BLaER1 (cell line): ENCODE measurements at regions not wholly inside any gene's neighbourhood (a gene's known extent, or its start where the extent isn't known, plus 50 kb on each side); places are given as distances from the start of the nearest gene placed in this dataset.

Experiments
- H3K27ac ChIP-seq: shearing (Covaris generic); formaldehyde crosslinking; 2 replicates; pipeline ENCODE4 v1.8.1; 2022
- H3K27me3 ChIP-seq: shearing (Covaris generic); formaldehyde crosslinking; 2 replicates; pipeline ENCODE4 v1.8.1; 2022
- H3K36me3 ChIP-seq: shearing (Covaris generic); formaldehyde crosslinking; 2 replicates; pipeline ENCODE4 v1.8.1; 2022
- H3K4me1 ChIP-seq: shearing (Covaris generic); formaldehyde crosslinking; 2 replicates; pipeline ENCODE4 v1.8.1; 2022
- H3K4me2 ChIP-seq: shearing (Covaris generic); formaldehyde crosslinking; 2 replicates; pipeline ENCODE4 v1.8.1; 2022
- H3K4me3 ChIP-seq: shearing (Covaris generic); formaldehyde crosslinking; 2 replicates; pipeline ENCODE4 v1.8.1; 2022
- H3K9ac ChIP-seq: shearing (Covaris generic); formaldehyde crosslinking; 2 replicates; pipeline ENCODE4 v1.8.1; 2022
- H3K9me3 ChIP-seq: shearing (Covaris generic); formaldehyde crosslinking; 2 replicates; pipeline ENCODE4 v1.8.1; 2022
- H4K20me1 ChIP-seq: shearing (Covaris generic); formaldehyde crosslinking; 2 replicates; pipeline ENCODE4 v1.8.1; 2022
- Cebpa-rat ChIP-seq: shearing (Covaris generic); IDR thresholded peaks from 2 replicates; pipeline ENCODE4 v1.8.1; 2022

DNA sequence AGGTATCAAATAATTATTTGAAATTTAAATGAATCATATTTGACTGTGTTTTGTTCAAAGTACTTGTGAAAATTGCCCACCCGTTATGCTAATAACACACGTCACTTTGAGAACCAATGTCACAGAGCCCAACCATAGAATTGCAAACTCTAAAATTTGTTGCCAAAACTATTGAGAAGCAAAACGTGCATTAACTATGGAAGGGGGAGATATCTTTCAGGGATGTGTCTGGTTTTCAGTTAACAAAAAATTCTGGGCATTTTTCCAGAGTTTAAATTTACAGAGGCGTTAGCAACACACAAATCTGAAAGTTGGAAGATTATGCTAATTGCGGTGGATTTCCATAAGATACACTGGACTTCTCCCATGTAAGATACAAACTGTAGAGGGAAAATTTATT, 371.8 kb upstream of the E2F7 start:
- Histone ChIP-seq H3K36me3 (no peaks in the 10 kb centered on the region), H3K27ac (no peak overlapping the region), H3K27me3 (no peaks in the 10 kb centered on the region), H3K4me1 (peaks cover 59% of the 10 kb centered on the region), H3K4me2 (peak overlapping the region; percentile 31), H3K9ac (no peak overlapping the region), H3K9me3 (no peaks in the 10 kb centered on the region), H3K4me3 (no peak overlapping the region), H4K20me1 (no peaks in the 10 kb centered on the region)
- no peak for TF ChIP-seq Cebpa-rat

DNA sequence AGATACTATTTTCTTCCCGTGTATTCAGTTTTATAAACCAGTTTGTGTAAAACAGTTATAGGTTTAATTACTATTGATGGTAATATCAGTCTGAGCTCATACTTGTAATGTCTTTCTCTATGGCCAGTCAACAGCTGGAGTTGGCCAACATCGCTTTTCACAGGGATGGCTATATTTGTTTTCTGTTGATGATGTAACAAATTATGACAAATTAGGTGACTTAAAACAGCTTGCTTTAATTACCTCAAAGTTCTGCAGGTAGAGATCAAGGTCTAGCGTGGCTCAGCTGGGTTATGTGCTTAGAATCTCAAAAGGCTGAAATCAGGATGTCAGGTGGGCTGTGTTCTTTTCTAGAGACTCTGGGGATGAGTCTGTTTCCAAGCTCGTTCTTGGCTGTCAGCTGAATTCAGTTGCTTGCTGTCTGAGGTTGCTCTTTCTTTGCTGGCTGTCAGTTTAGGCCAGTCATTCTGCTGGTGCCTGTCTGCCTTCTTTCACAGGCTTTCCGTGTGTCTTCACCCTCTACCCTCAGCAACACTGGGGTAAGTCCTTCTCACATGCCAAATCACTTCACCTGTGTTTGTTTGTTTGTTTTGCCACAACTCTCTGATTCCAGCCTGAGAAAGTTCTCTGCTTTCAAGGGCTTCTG, 370.2 kb upstream of the E2F7 start:
- no peaks in the 10 kb centered on the region for H3K27me3 ChIP-seq
- TF ChIP-seq Cebpa-rat: no peak
- H3K4me3 ChIP-seq: no peak overlapping the region
- peaks cover 59% of the 10 kb centered on the region for H3K4me1 ChIP-seq
- no peak overlapping the region for H3K27ac ChIP-seq
- H4K20me1 ChIP-seq: no peaks in the 10 kb centered on the region
- H3K4me2 ChIP-seq: peak overlapping the region; percentile 31
- H3K9me3 ChIP-seq: no peaks in the 10 kb centered on the region
- no peak overlapping the region for H3K9ac ChIP-seq
- H3K36me3 ChIP-seq: no peaks in the 10 kb centered on the region

DNA sequence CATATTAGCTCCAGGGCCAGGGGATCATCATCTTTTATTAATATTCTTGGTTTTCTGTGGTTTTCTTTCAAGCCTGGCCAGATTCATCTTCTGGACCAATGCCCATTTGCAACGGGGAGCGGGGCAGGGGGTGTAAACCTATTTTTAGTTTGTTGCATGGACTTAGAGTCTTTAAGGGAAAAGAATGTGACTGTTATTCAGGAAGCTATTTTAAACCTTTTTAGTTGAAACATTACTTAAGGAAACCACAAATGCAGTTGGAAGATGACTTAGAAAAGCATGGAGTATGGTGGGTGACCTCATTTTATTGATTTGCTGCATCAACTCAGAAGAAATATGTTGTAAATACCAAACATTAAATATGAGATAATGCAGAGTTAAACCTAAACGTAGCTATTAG, 368.4 kb upstream of the E2F7 start:
- H3K4me2 ChIP-seq: peak overlapping the region; percentile 75
- H3K27me3 ChIP-seq: no peaks in the 10 kb centered on the region
- no peaks in the 10 kb centered on the region for H3K9me3 ChIP-seq
- no peak overlapping the region for H3K9ac ChIP-seq
- H3K4me3 ChIP-seq: 0 out of 2 replicates have a peak overlapping the region, but pooled peaks have one; percentile 25
- no peak for TF ChIP-seq Cebpa-rat
- H3K36me3 ChIP-seq: no peaks in the 10 kb centered on the region
- no peak overlapping the region for H3K27ac ChIP-seq
- no peaks in the 10 kb centered on the region for H4K20me1 ChIP-seq
- H3K4me1 ChIP-seq: peaks cover 59% of the 10 kb centered on the region

DNA sequence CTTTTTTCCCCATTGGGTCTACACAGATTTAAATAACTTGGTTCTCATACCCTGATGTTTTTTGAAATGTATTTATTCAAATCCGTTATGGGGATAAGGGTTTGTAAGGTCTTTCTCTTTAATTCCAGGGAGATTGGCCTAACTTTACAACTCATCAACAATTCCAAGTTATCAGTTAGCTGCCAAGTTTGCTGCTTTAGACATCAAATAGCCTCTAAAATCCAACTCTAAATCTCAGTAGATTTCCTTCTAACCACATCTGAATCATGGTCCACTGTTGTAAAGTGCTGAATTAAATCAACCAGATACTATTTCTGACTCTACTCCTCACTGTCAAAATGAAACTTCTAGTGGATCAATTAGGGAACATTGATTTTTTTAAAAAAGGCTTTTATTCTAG, 364.1 kb upstream of the E2F7 start:
- no peak overlapping the region for H3K9ac ChIP-seq
- H3K27ac ChIP-seq: no peak overlapping the region
- H3K4me2 ChIP-seq: no peak overlapping the region
- peaks cover 10% of the 10 kb centered on the region for H3K9me3 ChIP-seq
- H3K4me1 ChIP-seq: peaks cover 19% of the 10 kb centered on the region
- no peaks in the 10 kb centered on the region for H3K27me3 ChIP-seq
- no peaks in the 10 kb centered on the region for H4K20me1 ChIP-seq
- no peaks in the 10 kb centered on the region for H3K36me3 ChIP-seq
- no peak overlapping the region for H3K4me3 ChIP-seq
- no peak for TF ChIP-seq Cebpa-rat

DNA sequence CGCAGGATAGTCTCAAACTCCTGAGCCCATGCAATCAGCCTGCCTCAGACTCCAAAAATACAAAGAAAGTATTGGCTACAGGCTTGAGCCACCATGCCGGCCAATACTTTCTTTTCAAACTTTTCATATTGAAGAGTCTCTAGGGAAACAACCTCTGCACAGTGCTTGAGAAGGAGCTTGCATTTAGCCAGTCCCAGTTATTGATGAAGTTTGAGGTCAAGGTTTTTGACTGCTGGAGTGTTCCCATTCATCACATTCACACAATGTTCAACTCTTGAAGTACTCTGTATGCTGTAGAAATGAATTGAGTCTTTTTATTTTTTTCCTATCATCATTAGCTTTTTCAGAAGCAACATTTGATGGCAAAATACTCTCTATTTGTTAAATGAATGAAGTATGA, 355.8 kb upstream of the E2F7 start:
- H3K36me3 ChIP-seq: no peaks in the 10 kb centered on the region
- H3K4me2 ChIP-seq: no peak overlapping the region
- TF ChIP-seq Cebpa-rat: no peak
- H3K9me3 ChIP-seq: peaks cover 12% of the 10 kb centered on the region
- no peaks in the 10 kb centered on the region for H3K27me3 ChIP-seq
- H4K20me1 ChIP-seq: no peaks in the 10 kb centered on the region
- no peak overlapping the region for H3K9ac ChIP-seq
- no peak overlapping the region for H3K27ac ChIP-seq
- H3K4me1 ChIP-seq: no peaks in the 10 kb centered on the region
- no peak overlapping the region for H3K4me3 ChIP-seq

DNA sequence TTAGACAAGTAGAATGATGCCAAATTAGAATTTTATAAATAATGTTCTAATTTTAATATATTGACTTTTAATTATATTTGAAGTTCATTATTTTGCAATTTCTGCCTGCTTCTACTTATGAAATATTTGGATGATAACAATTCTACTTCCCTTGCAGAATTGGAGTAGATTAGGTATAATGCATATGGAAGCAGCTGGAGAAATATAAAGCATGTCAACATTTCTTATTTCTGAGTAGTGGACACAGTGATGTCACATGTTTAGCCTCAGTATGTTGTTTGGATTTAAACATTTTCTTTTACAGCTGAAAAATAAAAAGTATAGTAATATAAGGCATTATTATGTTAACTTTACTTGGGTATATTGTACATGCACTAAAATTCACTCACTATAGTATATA, 344.2 kb upstream of the E2F7 start:
- no peak overlapping the region for H3K27ac ChIP-seq
- no peak overlapping the region for H3K4me2 ChIP-seq
- no peak for TF ChIP-seq Cebpa-rat
- H3K4me1 ChIP-seq: no peaks in the 10 kb centered on the region
- no peaks in the 10 kb centered on the region for H3K36me3 ChIP-seq
- no peaks in the 10 kb centered on the region for H3K27me3 ChIP-seq
- H4K20me1 ChIP-seq: no peaks in the 10 kb centered on the region
- H3K9ac ChIP-seq: no peak overlapping the region
- H3K9me3 ChIP-seq: no peaks in the 10 kb centered on the region
- H3K4me3 ChIP-seq: no peak overlapping the region

DNA sequence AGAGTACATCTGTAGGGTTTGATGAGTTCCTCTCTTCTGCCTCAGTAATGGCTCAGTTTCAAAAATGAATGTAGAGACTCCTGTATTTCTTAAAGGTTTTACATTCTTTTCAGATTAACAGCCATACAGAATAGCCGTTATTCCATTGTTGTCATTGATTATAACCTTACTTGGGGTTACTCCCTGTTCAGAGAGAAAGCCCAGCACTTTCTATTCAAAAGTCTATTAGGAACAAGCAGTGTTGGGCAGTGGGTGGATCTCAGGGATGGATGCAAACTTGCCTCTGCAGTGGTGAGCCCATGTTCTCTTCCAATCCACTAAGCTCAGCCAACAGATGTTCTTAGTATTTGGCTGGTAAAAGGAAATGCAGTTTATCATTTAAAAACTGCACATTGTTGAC, 342.6 kb upstream of the E2F7 start:
- Histone ChIP-seq H4K20me1 (no peaks in the 10 kb centered on the region), H3K4me2 (no peak overlapping the region), H3K27me3 (no peaks in the 10 kb centered on the region), H3K27ac (no peak overlapping the region), H3K4me1 (no peaks in the 10 kb centered on the region), H3K9ac (no peak overlapping the region), H3K4me3 (no peak overlapping the region), H3K9me3 (no peaks in the 10 kb centered on the region), H3K36me3 (no peaks in the 10 kb centered on the region)
- TF ChIP-seq Cebpa-rat: no peak

DNA sequence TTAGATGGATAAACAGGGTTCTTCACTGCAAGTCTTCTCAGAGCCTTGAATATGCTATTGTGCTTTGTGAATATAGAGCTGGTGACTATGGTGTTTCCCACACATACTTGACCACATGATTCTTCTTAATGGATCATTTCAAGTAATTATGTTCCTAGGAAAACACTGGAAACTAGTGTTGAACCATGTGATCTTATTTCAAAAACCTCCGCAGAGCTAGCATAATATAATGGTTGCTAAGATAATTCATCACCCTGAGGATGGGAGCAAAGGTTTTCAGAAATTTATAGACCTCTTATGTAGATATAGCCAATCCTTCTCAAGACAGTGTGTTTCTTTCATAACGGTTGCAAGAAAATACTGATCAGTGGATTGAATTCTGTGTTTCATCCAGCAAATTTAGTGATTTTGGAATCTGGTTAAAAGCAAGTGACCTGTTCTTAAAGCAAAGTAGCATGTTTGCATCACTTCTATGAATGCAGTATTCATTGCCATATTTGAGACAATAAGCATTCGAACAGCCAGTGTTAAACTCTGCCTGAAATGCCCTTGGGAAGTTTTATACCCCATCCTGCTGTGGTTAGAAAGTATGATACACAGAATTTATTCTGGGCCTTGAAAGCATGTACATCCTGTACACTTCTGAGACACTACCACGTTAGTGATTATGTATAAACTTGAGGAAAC, 341.0 kb upstream of the E2F7 start:
- Histone ChIP-seq H3K4me2 (no peak overlapping the region), H3K27me3 (no peaks in the 10 kb centered on the region)

DNA sequence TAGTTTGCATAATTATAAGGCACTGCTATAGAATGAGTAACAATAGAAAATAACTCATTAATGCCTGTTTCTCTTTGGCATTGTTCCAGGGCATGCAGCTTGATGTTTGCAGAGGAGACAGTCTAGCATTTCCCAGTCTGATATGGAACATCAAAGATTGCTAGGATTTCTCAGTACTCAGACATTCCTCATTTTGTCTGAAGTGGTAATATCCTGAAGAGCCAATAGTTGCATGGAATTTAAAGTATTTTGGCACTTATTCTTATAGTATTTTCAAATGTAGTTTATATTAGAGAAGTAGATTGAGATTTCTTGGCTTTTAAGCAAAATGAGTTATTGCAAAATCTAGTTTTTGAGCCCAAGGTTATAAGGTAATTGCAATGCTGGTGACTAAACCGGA, 337.3 kb upstream of the E2F7 start:
- Histone ChIP-seq H3K27me3 (no peaks in the 10 kb centered on the region), H3K27ac (no peak overlapping the region), H4K20me1 (no peaks in the 10 kb centered on the region), H3K4me2 (no peak overlapping the region), H3K9me3 (no peaks in the 10 kb centered on the region), H3K4me3 (no peak overlapping the region), H3K36me3 (no peaks in the 10 kb centered on the region), H3K9ac (no peak overlapping the region), H3K4me1 (no peaks in the 10 kb centered on the region)
- TF ChIP-seq Cebpa-rat: no peak

More for the DNA sequence above, 341.0 kb upstream of the E2F7 start:
- H4K20me1 ChIP-seq: no peaks in the 10 kb centered on the region
- H3K36me3 ChIP-seq: no peaks in the 10 kb centered on the region
- no peak for TF ChIP-seq Cebpa-rat
- H3K4me3 ChIP-seq: no peak overlapping the region
- H3K4me1 ChIP-seq: no peaks in the 10 kb centered on the region
- H3K27ac ChIP-seq: no peak overlapping the region
- H3K9me3 ChIP-seq: no peaks in the 10 kb centered on the region
- H3K9ac ChIP-seq: no peak overlapping the region

DNA sequence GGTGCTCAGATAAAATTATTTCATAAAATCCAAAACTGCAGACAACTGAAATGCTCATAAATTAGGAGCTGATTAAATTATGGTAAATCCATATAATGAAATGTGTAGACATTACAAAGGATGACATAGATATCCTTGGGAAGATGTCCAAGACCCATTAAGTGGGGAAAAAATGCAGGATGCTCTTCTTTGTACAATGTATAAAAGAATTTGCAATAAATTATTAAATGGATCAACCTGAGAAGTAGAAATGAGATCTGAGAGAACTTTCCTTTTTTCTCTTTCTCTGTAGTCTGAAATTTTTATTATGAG, 336.4 kb upstream of the E2F7 start:
- Histone ChIP-seq H3K27me3 (no peaks in the 10 kb centered on the region), H3K4me2 (no peak overlapping the region), H4K20me1 (no peaks in the 10 kb centered on the region), H3K9ac (no peak overlapping the region), H3K9me3 (no peaks in the 10 kb centered on the region), H3K4me3 (no peak overlapping the region), H3K4me1 (no peaks in the 10 kb centered on the region), H3K27ac (no peak overlapping the region), H3K36me3 (no peaks in the 10 kb centered on the region)
- TF ChIP-seq Cebpa-rat: no peak
